Psoas muscle (tissue), 7 donors: ENCODE measurements at regions not wholly inside any gene's neighbourhood (a gene's known extent, or its start where the extent isn't known, plus 50 kb on each side); places are given as distances from the start of the nearest gene placed in this dataset.

Experiments
- ATAC-seq, 4 donors: fragments of 200-7000 bp; cut with Tn5 transposase; one replicate each; pipeline ENCODE4 v1.9.1; 2020; ENCODE audit warnings: moderate library complexity in 3 of 4, mild to moderate bottlenecking in 2 of 4
- DNase-seq, 2 donors: peaks; one replicate each; pipeline ENCODE4 v3.0.0-alpha.2; 2020
- H3K27ac ChIP-seq: fragments of 200-600 bp; one replicate; pipeline ENCODE4 v1.8.0; 2022
- H3K27me3 ChIP-seq, 3 donors: fragments of 200-600 bp in 1 of 3; one replicate each; pipeline versions ENCODE4 v1.6.1 to v1.8.0; 2013 to 2022; ENCODE audit warnings: low read length in 2 of 3, mild to moderate bottlenecking in 2 of 3, moderate library complexity in 1 of 3; ENCODE audit not compliant: insufficient read depth in 3 of 3
- H3K36me3 ChIP-seq, 2 donors: fragments of 200-600 bp in 1 of 2; one replicate each; pipeline versions ENCODE4 v1.6.1 to v1.8.0; 2013 to 2022; ENCODE audit warnings: low read depth in 1 of 2, mild to moderate bottlenecking in 1 of 2, moderate library complexity in 1 of 2; ENCODE audit not compliant: insufficient read depth in 1 of 2
- H3K4me1 ChIP-seq: fragments of 200-600 bp; one replicate; pipeline ENCODE4 v1.8.0; 2022
- H3K4me3 ChIP-seq: fragments of 200-600 bp; one replicate; pipeline ENCODE4 v1.8.0; 2022; ENCODE audit warnings: mild to moderate bottlenecking
- H3K9me3 ChIP-seq: fragments of 200-600 bp; one replicate; pipeline ENCODE4 v1.8.0; 2022
- CTCF ChIP-seq: fragments of 200-600 bp; IDR thresholded peaks from one replicate; pipeline ENCODE4 v1.8.0; 2022; ENCODE audit warnings: antibody characterized with exemption
- WGBS, 3 donors: extraction: QIAGEN DNeasy Blood & Tissue Kit; methylation state at CpG; one replicate each; pipeline versions ENCODE4 v1.1.6 to v1.1.7; 2013; 5-methylcytosine and 5-hydroxymethylcytosine counted together
- intact Hi-C, 2 donors: fragments of 100-400 bp; cut with DNase I; formaldehyde crosslinking; loops; one replicate each; pipeline versions ENCODE4 v1.11.0 to v1.14.2; 2022
- donor health status: healthy with polysubstance abuse.
- donor health status: DM: no; HTN: no; CAD: no; lungs with moderate emphysema.
- donor health status: Bipolar disorder and iron deficiency.
- donor health status: healthy.
- donor health status: DM: yes; HTN: yes; CAD: no.
- donor health status: DM: no; HTN: no; CAD: no.
- donor health status: DM: yes; HTN: yes; CAD: no.

- no peak overlapping the region for H3K4me3 ChIP-seq
- no peaks in the 10 kb centered on the region for H3K4me1 ChIP-seq
- H3K27ac ChIP-seq, result no peak overlapping the region
- 49 to 78% (median 56%) methylated on average over 2 of the region's 2 CpGs for WGBS, 3 donors
- no peaks in the 10 kb centered on the region for H3K9me3 ChIP-seq
- intact Hi-C loops, result no loop called here
- TF ChIP-seq CTCF, result no peak
- H3K27me3 ChIP-seq, result no peaks in the 10 kb centered on the region
- H3K36me3 ChIP-seq, result no peaks in the 10 kb centered on the region
- DNase-seq (no peak), ATAC-seq (no peak)
Measured at GRCh38 chr4:96913441-96914080, 1073.7 kb downstream of the PDHA2 start.

GRCh38 chr4:96916711-96917110 is 1076.8 kb downstream of the PDHA2 start:
- no peak for DNase-seq
- H3K27me3 ChIP-seq, result no peaks in the 10 kb centered on the region
- H3K9me3 ChIP-seq, result no peaks in the 10 kb centered on the region
- no peak for TF ChIP-seq CTCF
- H3K4me3 ChIP-seq, result no peak overlapping the region
- no peaks in the 10 kb centered on the region for H3K36me3 ChIP-seq
- intact Hi-C loops, result no loop called here
- no peak overlapping the region for H3K27ac ChIP-seq
- WGBS, 3 donors, result 31 to 39% (median 39%) methylated on average over 5 of the region's 5 CpGs
- no peaks in the 10 kb centered on the region for H3K4me1 ChIP-seq
- no peak for ATAC-seq

GRCh38 chr4:96936886-96937285 is 1097.0 kb downstream of the PDHA2 start:
- Histone ChIP-seq H3K27me3 (no peaks in the 10 kb centered on the region), H3K9me3 (no peaks in the 10 kb centered on the region), H3K4me3 (no peak overlapping the region), H3K4me1 (no peaks in the 10 kb centered on the region), H3K27ac (no peak overlapping the region), H3K36me3 (no peaks in the 10 kb centered on the region)
- intact Hi-C loops, result no loop called here
- WGBS, 3 donors, result 89 to 93% (median 92%) methylated on average over 6 of the region's 6 CpGs
- ATAC-seq (no peak), DNase-seq (no peak)
- no peak for TF ChIP-seq CTCF

DNA sequence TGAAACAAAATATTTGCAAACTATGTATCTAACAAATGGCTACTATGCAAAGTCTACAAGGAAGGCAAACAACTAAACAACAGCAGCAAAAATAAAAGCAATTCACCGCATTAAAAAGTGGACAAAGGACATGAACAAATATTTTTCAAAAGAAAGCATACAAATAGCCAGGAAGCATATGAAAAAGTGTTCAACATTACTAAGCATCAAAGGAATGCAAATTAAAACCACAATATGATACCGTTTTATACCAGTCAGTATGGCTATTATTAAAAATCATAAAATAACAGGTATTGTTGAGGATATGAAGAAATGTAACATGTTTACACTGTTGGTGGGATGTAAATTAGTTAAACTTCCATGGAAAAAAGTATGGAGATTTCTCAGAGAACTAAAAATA is 1106.7 kb downstream of the PDHA2 start:
- intact Hi-C loops, result no loop called here
- ATAC-seq, result no peak
- Histone ChIP-seq H3K4me3 (no peak overlapping the region), H3K36me3 (no peaks in the 10 kb centered on the region), H3K27ac (no peak overlapping the region), H3K9me3 (no peaks in the 10 kb centered on the region), H3K27me3 (no peaks in the 10 kb centered on the region), H3K4me1 (no peaks in the 10 kb centered on the region)
- no peak for DNase-seq
- WGBS, 3 donors, result 88 to 90% (median 90%) methylated on average over 2 of the region's 2 CpGs
- no peak for TF ChIP-seq CTCF

DNA sequence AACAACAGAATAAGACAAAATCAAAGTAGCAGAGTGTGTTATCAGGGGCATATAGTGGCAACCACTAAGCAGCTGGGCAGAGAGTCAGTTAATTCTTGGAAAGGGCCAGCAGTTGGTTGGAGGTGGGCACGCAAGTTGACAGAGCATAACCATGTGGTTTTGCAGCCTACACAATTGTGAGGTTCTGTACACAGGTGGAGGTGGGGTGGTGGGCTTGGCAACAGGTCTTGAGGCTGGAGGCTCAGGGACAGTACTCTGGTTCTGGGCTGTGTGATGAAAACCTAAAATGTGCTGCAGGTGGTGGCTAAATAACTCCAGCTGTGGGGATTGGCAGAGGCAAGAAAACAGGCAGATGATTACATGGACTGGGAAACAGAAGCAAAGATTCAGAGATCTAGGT is 1112.7 kb downstream of the PDHA2 start:
- Histone ChIP-seq H3K4me1 (no peaks in the 10 kb centered on the region), H3K36me3 (no peaks in the 10 kb centered on the region), H3K27ac (no peak overlapping the region), H3K27me3 (no peaks in the 10 kb centered on the region), H3K4me3 (no peak overlapping the region), H3K9me3 (no peaks in the 10 kb centered on the region)
- intact Hi-C loops, result no loop called here
- 64 to 92% (median 90%) methylated on average over 1 of the region's 1 CpG for WGBS, 3 donors
- DNase-seq, result no peak
- no peak for TF ChIP-seq CTCF
- no peak for ATAC-seq
